Epithelial cell of proximal tubule (primary cell): ENCODE measurements at regions not wholly inside any gene's neighbourhood (a gene's known extent, or its start where the extent isn't known, plus 50 kb on each side); places are given as distances from the start of the nearest gene placed in this dataset.

ENCODE experiments used
- DNase-seq: peaks from one replicate; pipeline ENCODE4 v3.0.0-alpha.2; 2011; ENCODE audit warnings: low read depth
- H3K4me3 ChIP-seq: 2 replicates; pipeline ENCODE4 v1.5.1; 2011; ENCODE audit warnings: low read depth, mild to moderate bottlenecking, low read length
- CTCF ChIP-seq: conservative IDR thresholded peaks from 2 replicates; pipeline ENCODE4 v1.5.1; 2012; ENCODE audit warnings: low read depth, mild to moderate bottlenecking, low read length

DNA sequence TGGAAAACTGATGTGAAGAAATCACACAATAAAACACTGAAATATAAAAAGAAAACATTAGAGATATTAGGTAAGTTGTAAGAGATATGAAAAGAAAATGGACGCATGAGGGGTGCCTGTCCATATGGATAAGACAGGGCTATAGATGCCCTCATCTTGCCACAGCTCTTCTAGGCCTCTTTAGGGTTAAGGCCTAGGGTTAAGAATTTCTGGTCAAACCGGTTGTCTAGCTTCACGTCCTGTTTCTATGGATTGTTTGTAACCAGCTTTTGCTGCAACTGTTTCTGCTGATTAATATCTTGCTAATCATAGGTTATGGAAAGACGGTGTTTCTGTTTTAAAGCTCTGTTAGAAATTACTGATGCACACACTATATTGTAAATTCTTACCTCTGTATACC lies 389.9 kb upstream of the CTNND2 start:
- TF ChIP-seq CTCF: no peak
- H3K4me3 ChIP-seq: no peak overlapping the region
- DNase-seq: no peak

- no peak overlapping the region for H3K4me3 ChIP-seq
- peak; percentile 39 for TF ChIP-seq CTCF
- no peak for DNase-seq
Observed at GRCh38 chr5:12292610-12293204, 388.5 kb upstream of the CTNND2 start.

GRCh38 chr5:12284604-12285003 lies 380.4 kb upstream of the CTNND2 start:
- no peak for TF ChIP-seq CTCF
- DNase-seq: no peak
- no peak overlapping the region for H3K4me3 ChIP-seq

- DNase-seq: no peak
Observed at GRCh38 chr5:12277504-12278192, 373.4 kb upstream of the CTNND2 start.

DNA sequence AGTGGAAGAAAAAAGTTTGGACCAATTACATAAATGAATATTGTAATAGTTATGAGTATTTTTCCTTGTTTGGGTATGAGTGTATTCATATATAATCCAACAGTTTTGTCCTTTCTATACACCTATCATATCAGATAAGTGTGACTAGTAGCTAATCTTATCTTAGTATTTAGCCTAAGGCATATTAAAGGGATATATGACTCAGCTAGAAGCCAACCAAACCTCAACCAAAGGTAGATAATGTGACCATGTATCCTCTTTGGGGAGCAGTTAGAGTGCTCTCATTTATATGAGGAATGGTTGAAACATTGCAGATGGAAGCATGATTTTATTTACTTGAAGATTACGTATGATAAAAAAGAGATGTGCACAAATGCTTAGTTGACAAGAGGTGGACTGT lies 370.0 kb upstream of the CTNND2 start:
- H3K4me3 ChIP-seq: no peak overlapping the region
- DNase-seq: no peak
- TF ChIP-seq CTCF: no peak

More at GRCh38 chr5:12277504-12278192, 373.4 kb upstream of the CTNND2 start:
- TF ChIP-seq CTCF: no peak
- H3K4me3 ChIP-seq: no peak overlapping the region

GRCh38 chr5:12272389-12272788 lies 368.1 kb upstream of the CTNND2 start:
- DNase-seq: no peak
- TF ChIP-seq CTCF: no peak
- H3K4me3 ChIP-seq: no peak overlapping the region

DNA sequence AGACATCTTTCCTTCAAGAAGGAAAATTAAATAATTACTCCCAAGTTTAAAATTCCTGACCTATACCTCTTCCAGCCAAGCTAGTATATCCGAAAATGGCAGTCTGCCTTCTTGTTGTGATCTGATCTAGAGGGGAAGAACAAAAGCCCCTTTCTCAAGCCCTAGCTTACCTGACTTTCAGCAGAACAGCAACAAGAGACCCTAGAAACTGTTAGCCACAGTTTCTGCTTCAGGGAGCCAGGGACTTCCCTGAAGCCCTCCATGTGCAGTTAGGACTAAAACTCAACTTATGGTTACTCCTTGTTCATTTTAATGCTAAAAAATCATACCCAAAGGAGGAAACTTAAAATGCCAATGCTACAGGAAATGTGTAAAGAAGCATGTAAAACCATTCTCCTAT lies 366.7 kb upstream of the CTNND2 start:
- no peak for DNase-seq
- no peak for TF ChIP-seq CTCF

More for the DNA sequence above, 366.7 kb upstream of the CTNND2 start:
- H3K4me3 ChIP-seq: no peak overlapping the region
